Erythroblast (primary cell): ENCODE measurements at regions not wholly inside any gene's neighbourhood (a gene's known extent, or its start where the extent isn't known, plus 50 kb on each side); places are given as distances from the start of the nearest gene placed in this dataset.

Experiments
- GATA1 ChIP-seq: IDR thresholded peaks from 2 replicates; pipeline ENCODE4 v1.6.1; 2011; ENCODE audit warnings: low read depth, mild to moderate bottlenecking, control low read depth, low read length, moderate library complexity
- POLR2A ChIP-seq: IDR thresholded peaks from 2 replicates; pipeline ENCODE4 v1.6.1; 2011; ENCODE audit warnings: mild to moderate bottlenecking, low read length

- TF ChIP-seq POLR2A, result no peak
- TF ChIP-seq GATA1, result no peak
These were observed 83.5 kb upstream of the TTC34 start for GRCh38 chr1:2885001-2885400.
